Heart right ventricle (tissue), 16 donors: ENCODE measurements at regions not wholly inside any gene's neighbourhood (a gene's known extent, or its start where the extent isn't known, plus 50 kb on each side); places are given as distances from the start of the nearest gene placed in this dataset.

Experiments used
- ATAC-seq, 8 donors: fragments of 200-7000 bp; cut with Tn5 transposase; one replicate each; pipeline ENCODE4 v1.9.1; 2020; ENCODE audit warnings: mild to moderate bottlenecking in 8 of 8, moderate library complexity in 8 of 8, moderate number of reproducible peaks in 1 of 8
- DNase-seq, 2 donors: peaks; one replicate each; pipeline ENCODE4 v3.0.0-alpha.2; 2020
- H3K27ac ChIP-seq, 10 donors: fragments of 200-600 bp; sonication (generic) in 2 of 10; one replicate each; pipeline versions ENCODE4 v1.5.0 to v1.8.0; 2020 to 2022; ENCODE audit warnings: mild to moderate bottlenecking in 3 of 10
- H3K27me3 ChIP-seq, 7 donors: fragments of 200-600 bp; one replicate each; pipeline ENCODE4 v1.8.0; 2021 to 2022; ENCODE audit warnings: mild to moderate bottlenecking in 2 of 7
- H3K36me3 ChIP-seq, 9 donors: fragments of 200-600 bp; sonication (generic) in 1 of 9; one replicate each; pipeline versions ENCODE4 v1.5.0 to v1.8.0; 2020 to 2022; ENCODE audit warnings: mild to moderate bottlenecking in 2 of 9
- H3K4me1 ChIP-seq, 9 donors: fragments of 200-600 bp; sonication (generic) in 1 of 9; one replicate each; pipeline versions ENCODE4 v1.5.0 to v1.8.0; 2020 to 2022; ENCODE audit warnings: mild to moderate bottlenecking in 4 of 9
- H3K4me3 ChIP-seq, 10 donors: fragments of 200-600 bp; sonication (generic) in 2 of 10; one replicate each; pipeline versions ENCODE4 v1.5.0 to v1.8.0; 2020 to 2022; ENCODE audit warnings: mild to moderate bottlenecking in 7 of 10, moderate library complexity in 2 of 10
- H3K9me3 ChIP-seq, 11 donors: fragments of 200-600 bp in 10 of 11; sonication (generic) in 2 of 11; one replicate each; pipeline versions ENCODE4 v1.5.0 to v1.8.0; 2013 to 2022; ENCODE audit warnings: mild to moderate bottlenecking in 2 of 11, control low read depth in 1 of 11, moderate library complexity in 1 of 11
- WGBS, 2 donors: extraction: QIAGEN DNeasy Blood & Tissue Kit; methylation state at CpG; one replicate each; pipeline ENCODE4 v1.1.7; 2013; ENCODE audit warnings: inconsistent platforms in 1 of 2; 5-methylcytosine and 5-hydroxymethylcytosine counted together
- intact Hi-C, 10 donors: fragments of 100-400 bp; cut with DNase I; formaldehyde crosslinking; loops; one replicate each; pipeline versions ENCODE4 v1.11.1 to v1.14.2; 2022
- TF ChIP-seq, protein P1 (sequence below), 9 donors: fragments of 200-600 bp; sonication (generic) in 2 of 9; IDR thresholded peaks; one replicate each; pipeline versions ENCODE4 v1.5.0 to v1.8.0; 2021 to 2022; ENCODE audit warnings: antibody characterized with exemption in 9 of 9, mild to moderate bottlenecking in 5 of 9, moderate library complexity in 1 of 9
- donor health status: Arrhythmogenic right ventricular cardiomyopathy.
- donor health status: ischemic (EF 13 %, LVEDD 7.1; RV severe dilation, severe dysfunction).
- donor health status: healthy with polysubstance abuse.
- donor health status: DM: no; HTN: yes; CAD: no.
- donor health status: DM: no; HTN: no; CAD: no.
- donor health status: ischemic (EF 25% LVEDD 6.9; RV normal size, moderate dysfunction).
- donor health status: ischemic (EF 25% LVEDD 5.7; RV mildly dilated, moderate dysfunction).
- donor health status: healthy.
- donor health status: DM: yes; HTN: yes; CAD: no.
- donor health status: Ischemic cardiomyopathy.
- donor health status: ischemic (EF 35%, LVEDD 5.7; RV mildly dilated, moderate dysfunction).
- donor health status: nonischemic (EF 11% LVEDD 7.7; RV severe dilation, severe dysfunction).
- donor health status: DM: yes; HTN: yes; CAD: no.
- donor health status: PGD.
- donor health status: ischemic (EF 29% LVEDD 5.4; RV normal size, mild dysfunction).
- donor health status: nonischemic (EF 23%, LVEDD 6.1; RV moderate dilation, normal function).

DNA sequence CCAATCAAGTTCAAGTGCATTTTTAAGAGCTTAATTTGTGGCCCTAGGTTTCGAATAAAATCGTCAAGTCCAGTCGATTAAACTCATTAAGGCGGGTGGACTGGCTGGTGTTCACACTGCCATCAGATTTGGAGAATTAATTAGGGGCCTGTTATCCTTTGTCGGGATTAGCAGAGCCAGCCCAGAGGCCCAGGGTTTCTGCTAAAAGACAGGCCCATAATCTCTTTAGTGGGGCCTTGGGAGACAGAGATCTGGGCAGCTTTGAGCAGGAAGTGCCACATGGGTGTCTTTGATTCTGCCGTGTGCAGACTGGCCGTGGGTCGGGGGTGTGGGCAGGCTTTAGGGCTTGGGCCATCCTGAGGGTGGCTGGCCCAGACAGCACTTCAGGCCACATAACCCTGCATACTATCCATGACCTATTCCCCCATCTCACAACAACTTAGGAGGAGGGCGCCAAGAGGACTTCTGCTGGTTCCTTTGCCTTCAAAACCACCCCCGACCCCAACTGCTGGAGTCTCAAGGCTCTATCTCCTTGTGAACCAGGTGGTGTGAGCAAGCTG lies 94.7 kb downstream of the PLXNA1 start:
- Histone ChIP-seq H3K4me3 (no peak overlapping the region), H3K27ac (no peak overlapping the region), H3K36me3 (no peaks in the 10 kb centered on the region), H3K4me1 (peaks cover 0 to 8% (median 0%) of the 10 kb centered on the region in 9 donors), H3K9me3 (peaks cover 0 to 7% (median 0%) of the 10 kb centered on the region in 11 donors), H3K27me3 (no peaks in the 10 kb centered on the region)
- WGBS, 2 donors, result 87 to 92% methylated on average over 10 of the region's 10 CpGs
- ATAC-seq (no peak), DNase-seq (no peak)
- intact Hi-C loops, result no loop called here
- TF ChIP-seq, protein P1, sequence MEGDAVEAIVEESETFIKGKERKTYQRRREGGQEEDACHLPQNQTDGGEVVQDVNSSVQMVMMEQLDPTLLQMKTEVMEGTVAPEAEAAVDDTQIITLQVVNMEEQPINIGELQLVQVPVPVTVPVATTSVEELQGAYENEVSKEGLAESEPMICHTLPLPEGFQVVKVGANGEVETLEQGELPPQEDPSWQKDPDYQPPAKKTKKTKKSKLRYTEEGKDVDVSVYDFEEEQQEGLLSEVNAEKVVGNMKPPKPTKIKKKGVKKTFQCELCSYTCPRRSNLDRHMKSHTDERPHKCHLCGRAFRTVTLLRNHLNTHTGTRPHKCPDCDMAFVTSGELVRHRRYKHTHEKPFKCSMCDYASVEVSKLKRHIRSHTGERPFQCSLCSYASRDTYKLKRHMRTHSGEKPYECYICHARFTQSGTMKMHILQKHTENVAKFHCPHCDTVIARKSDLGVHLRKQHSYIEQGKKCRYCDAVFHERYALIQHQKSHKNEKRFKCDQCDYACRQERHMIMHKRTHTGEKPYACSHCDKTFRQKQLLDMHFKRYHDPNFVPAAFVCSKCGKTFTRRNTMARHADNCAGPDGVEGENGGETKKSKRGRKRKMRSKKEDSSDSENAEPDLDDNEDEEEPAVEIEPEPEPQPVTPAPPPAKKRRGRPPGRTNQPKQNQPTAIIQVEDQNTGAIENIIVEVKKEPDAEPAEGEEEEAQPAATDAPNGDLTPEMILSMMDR (IDR thresholded peaks at IDR 0.05), result no peak

GRCh38 chr3:127078626-127079025 lies 95.7 kb downstream of the PLXNA1 start:
- Histone ChIP-seq H3K9me3 (peaks cover 0 to 7% (median 0%) of the 10 kb centered on the region in 11 donors), H3K27me3 (no peaks in the 10 kb centered on the region), H3K27ac (no peak overlapping the region), H3K4me3 (no peak overlapping the region), H3K4me1 (peaks cover 0 to 5% (median 0%) of the 10 kb centered on the region in 9 donors), H3K36me3 (no peaks in the 10 kb centered on the region)
- TF ChIP-seq, protein P1 (IDR thresholded peaks at IDR 0.05), result no peak
- intact Hi-C loops, result no loop called here
- 84 to 85% methylated on average over 9 of the region's 9 CpGs for WGBS, 2 donors
- ATAC-seq, result no peak
- DNase-seq, result no peak

GRCh38 chr3:127079211-127079610 lies 96.3 kb downstream of the PLXNA1 start:
- intact Hi-C loops, result no loop called here

GRCh38 chr3:127081001-127081720 lies 98.2 kb downstream of the PLXNA1 start:
- Histone ChIP-seq H3K4me3 (no peak overlapping the region), H3K27ac (no peak overlapping the region), H3K36me3 (no peaks in the 10 kb centered on the region), H3K4me1 (no peaks in the 10 kb centered on the region), H3K27me3 (peaks cover 0 to 6% (median 0%) of the 10 kb centered on the region in 7 donors), H3K9me3 (no peaks in the 10 kb centered on the region)
- ATAC-seq (no peak), DNase-seq (no peak)
- WGBS, 2 donors, result 81 to 85% methylated on average over 12 of the region's 12 CpGs
- intact Hi-C loops, result no loop called here
- TF ChIP-seq, protein P1 (IDR thresholded peaks at IDR 0.05), result no peak

More at GRCh38 chr3:127079211-127079610, 96.3 kb downstream of the PLXNA1 start:
- TF ChIP-seq, protein P1 (IDR thresholded peaks at IDR 0.05), result no peak
- no peak overlapping the region for H3K27ac ChIP-seq
- DNase-seq (no peak), ATAC-seq (no peak)
- 85% methylated on average over 5 of the region's 5 CpGs for WGBS, 2 donors
- H3K9me3 ChIP-seq, result peaks cover 0 to 7% (median 0%) of the 10 kb centered on the region in 11 donors
- H3K4me1 ChIP-seq, result no peaks in the 10 kb centered on the region
- no peaks in the 10 kb centered on the region for H3K27me3 ChIP-seq
- no peaks in the 10 kb centered on the region for H3K36me3 ChIP-seq
- no peak overlapping the region for H3K4me3 ChIP-seq
